MM.1S (cell line): ENCODE measurements at regions not wholly inside any gene's neighbourhood (a gene's known extent, or its start where the extent isn't known, plus 50 kb on each side); places are given as distances from the start of the nearest gene placed in this dataset.

Experiments
- CTCF ChIP-seq: fragments of 300-600 bp; sonication (generic); IDR thresholded peaks from 2 replicates; pipeline ENCODE4 v1.5.1; 2016; ENCODE audit warnings: antibody characterized with exemption, low read length, mixed read lengths
- EZH2 ChIP-seq: fragments of 300-600 bp; sonication (generic); optimal IDR thresholded peaks from 2 replicates; pipeline ENCODE3; 2017; ENCODE audit warnings: low read depth, mild to moderate bottlenecking, antibody characterized with exemption, low read length, mixed read lengths
- EZH2phosphoT487 ChIP-seq: fragments of 300-600 bp; sonication (generic); IDR thresholded peaks from 2 replicates; pipeline ENCODE4 v1.6.1; 2018; ENCODE audit warnings: antibody characterized with exemption, low read length

DNA sequence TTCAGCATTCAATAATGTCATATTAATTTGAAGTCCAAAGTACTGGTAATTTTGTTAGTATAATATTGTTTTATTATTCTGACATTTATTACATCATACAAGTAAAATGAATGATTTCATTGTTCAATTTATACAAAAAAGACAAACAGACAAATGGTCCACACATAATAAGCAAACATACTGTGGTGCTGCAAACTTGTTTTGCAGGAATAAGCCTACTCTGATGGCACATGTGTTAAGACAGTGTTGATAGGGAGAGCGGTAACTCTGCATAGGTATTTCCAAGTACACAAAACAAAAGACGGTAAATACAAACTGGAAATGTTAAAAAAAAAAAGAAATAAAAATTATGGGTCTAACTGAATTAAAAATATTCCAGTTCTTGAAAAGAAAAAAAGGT, 59.7 kb upstream of the DPYD start:
- TF ChIP-seq EZH2 (no peak), CTCF (no peak), EZH2phosphoT487 (no peak)
